ENCODE measurements at regions not wholly inside any gene's neighbourhood (a gene's known extent, or its start where the extent isn't known, plus 50 kb on each side); places are given as distances from the start of the nearest gene placed in this dataset.

GRCh38 chr11:127898422-127899365, 688.7 kb downstream of the ETS1 start:
- POLR2A ChIA-PET, result no interaction called here
- Histone ChIP-seq H3K9me3 (no peaks in the 10 kb centered on the region), H3K27ac (no peak overlapping the region), H3K4me3 (no peak overlapping the region), H3K4me2 (no peak overlapping the region), H3K4me1 (no peaks in the 10 kb centered on the region)
- DNase-seq (ENCODE audit: low read depth in 1 of 2, low spot score in 1 of 2), result no peak
- ATAC-seq, result no peak
- WGBS (ENCODE audit: missing lambda C conversion rate), result 36% methylated on average over 11 of the region's 28 CpGs
- CTCF ChIA-PET, result no interaction called here
- no peak for TF ChIP-seq NFE2L2 (conservative IDR thresholded peaks at IDR 0.05; ENCODE audit: low read length)
- TF ChIP-seq BHLHE40 (IDR thresholded peaks at IDR 0.05; ENCODE audit: low read depth, low read length), result no peak
- TF ChIP-seq RARB (CRISPR knock-in tag; IDR thresholded peaks at IDR 0.05), result no peak
- no peak for TF ChIP-seq FOSB (CRISPR knock-in tag; IDR thresholded peaks at IDR 0.05)
- TF ChIP-seq JUN (IDR thresholded peaks at IDR 0.05), result no peak
- FAIRE-seq, result no peak

DNA sequence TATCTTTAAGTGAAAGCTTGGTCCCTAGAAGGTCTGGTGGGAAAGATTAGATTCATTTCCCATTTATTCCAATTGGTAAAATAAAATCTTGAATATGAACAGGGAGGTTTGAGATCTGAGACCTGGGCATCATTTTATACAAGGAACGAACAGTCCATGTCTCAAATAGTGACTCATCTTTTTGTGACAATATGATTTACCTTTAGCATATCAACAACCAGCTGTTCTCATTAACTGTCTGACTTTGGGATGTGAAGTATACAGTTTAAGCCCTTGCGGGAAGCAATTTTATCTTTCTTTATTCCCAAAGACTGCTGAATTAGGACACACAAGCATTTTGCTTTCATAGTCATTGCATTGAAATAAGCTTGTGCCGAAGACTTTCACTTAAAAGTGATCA, 691.6 kb downstream of the ETS1 start:
- TF ChIP-seq RAD21 (conservative IDR thresholded peaks at IDR 0.05 in 1 of 2, IDR thresholded peaks at IDR 0.05 in 1 of 2), result no peak
- TF ChIP-seq HOXA7 (CRISPR knock-in tag; IDR thresholded peaks at IDR 0.05), result no peak
- TF ChIP-seq CTCF (IDR thresholded peaks at IDR 0.05), result no peak
- TF ChIP-seq NFE2L2 (conservative IDR thresholded peaks at IDR 0.05; ENCODE audit: low read length), result no peak
- TF ChIP-seq EHF (CRISPR knock-in tag; IDR thresholded peaks at IDR 0.05), result no peak
- TF ChIP-seq ZC3H11A (IDR thresholded peaks at IDR 0.05), result no peak
- H3K4me3 ChIP-seq, result no peak overlapping the region
- no peaks in the 10 kb centered on the region for H3K9me3 ChIP-seq
- no peak for DNase-seq (ENCODE audit: low read depth in 1 of 2, low spot score in 1 of 2)
- ChIA-PET POLR2A (no interaction called here), CTCF (no interaction called here)
- WGBS (ENCODE audit: missing lambda C conversion rate), result 14% methylated on average over 3 of the region's 3 CpGs
- no peak overlapping the region for H3K4me2 ChIP-seq
- no peak overlapping the region for H3K27ac ChIP-seq
- no peak for ATAC-seq
- FAIRE-seq, result no peak
- H3K4me1 ChIP-seq, result no peaks in the 10 kb centered on the region

DNA sequence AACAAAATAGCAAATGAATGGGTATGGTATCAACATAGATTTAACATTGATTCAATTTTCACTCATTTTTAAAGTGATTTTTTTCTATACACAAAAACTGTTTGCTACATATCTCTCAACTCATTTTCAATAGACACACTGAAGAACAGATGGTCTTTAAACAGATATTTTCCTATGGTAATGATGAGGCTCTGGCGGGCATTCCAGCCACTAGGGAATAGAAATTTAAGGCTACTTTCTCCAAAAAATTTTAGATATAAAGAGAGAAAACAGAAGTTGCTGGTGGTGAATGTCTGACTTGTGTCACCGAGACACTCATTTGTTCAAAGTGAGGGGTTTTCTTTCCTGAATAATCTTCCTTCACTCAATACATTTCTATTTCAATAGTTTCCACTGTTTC, 693.0 kb downstream of the ETS1 start:
- no peak overlapping the region for H3K27ac ChIP-seq
- 12% methylated on average over 2 of the region's 2 CpGs for WGBS (ENCODE audit: missing lambda C conversion rate)
- ChIA-PET POLR2A (no interaction called here), CTCF (no interaction called here)
- H3K4me2 ChIP-seq, result no peak overlapping the region
- DNase-seq (ENCODE audit: low read depth in 1 of 2, low spot score in 1 of 2) (no peak), FAIRE-seq (no peak), ATAC-seq (no peak)
- no peaks in the 10 kb centered on the region for H3K4me1 ChIP-seq
- no peak for TF ChIP-seq FOXS1 (CRISPR knock-in tag; IDR thresholded peaks at IDR 0.05)
- TF ChIP-seq RCOR1 (IDR thresholded peaks at IDR 0.05; ENCODE audit: low read depth, low read length), result no peak
- TF ChIP-seq, protein P1, sequence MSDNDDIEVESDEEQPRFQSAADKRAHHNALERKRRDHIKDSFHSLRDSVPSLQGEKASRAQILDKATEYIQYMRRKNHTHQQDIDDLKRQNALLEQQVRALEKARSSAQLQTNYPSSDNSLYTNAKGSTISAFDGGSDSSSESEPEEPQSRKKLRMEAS (IDR thresholded peaks at IDR 0.05), result no peak
- TF ChIP-seq ZC3H11A (IDR thresholded peaks at IDR 0.05), result no peak
- TF ChIP-seq HOXA7 (CRISPR knock-in tag; IDR thresholded peaks at IDR 0.05), result no peak
- no peak for TF ChIP-seq CBX8 (IDR thresholded peaks at IDR 0.05)
- TF ChIP-seq SMC3 (IDR thresholded peaks at IDR 0.05), result no peak
- no peak for TF ChIP-seq JUN (IDR thresholded peaks at IDR 0.05)
- TF ChIP-seq NR3C1 (IDR thresholded peaks at IDR 0.05), result no peak
- TF ChIP-seq CHD4 (IDR thresholded peaks at IDR 0.05; ENCODE audit: borderline replicate concordance), result no peak
- no peak for TF ChIP-seq MYC (IDR thresholded peaks at IDR 0.05; ENCODE audit: borderline replicate concordance, low read length)
- H3K9me3 ChIP-seq, result no peaks in the 10 kb centered on the region
- H3K4me3 ChIP-seq, result no peak overlapping the region

- no peak overlapping the region for H3K27ac ChIP-seq
- FAIRE-seq, result no peak
- no peaks in the 10 kb centered on the region for H3K4me1 ChIP-seq
- POLR2A ChIA-PET, result no interaction called here
- DNase-seq (ENCODE audit: low read depth in 1 of 2, low spot score in 1 of 2), result no peak
- no peak overlapping the region for H3K4me3 ChIP-seq
- H3K4me2 ChIP-seq, result no peak overlapping the region
- no peaks in the 10 kb centered on the region for H3K9me3 ChIP-seq
- CTCF ChIA-PET, result interaction anchor here (0.6 kb wide), 1 partner anchor 26 kb away, joined by 3 read pairs; no protein-coding TSS in a partner anchor
- no peak for ATAC-seq
- TF ChIP-seq SMC3 (IDR thresholded peaks at IDR 0.05) (no peak), EP300 (IDR thresholded peaks at IDR 0.05) (no peak), REST (IDR thresholded peaks at IDR 0.05) (no peak), GATA3 (IDR thresholded peaks at IDR 0.05; ENCODE audit: borderline replicate concordance) (no peak), RFX5 (IDR thresholded peaks at IDR 0.05) (no peak), NR3C1 (IDR thresholded peaks at IDR 0.05) (no peak), HOXB13 (CRISPR knock-in tag; IDR thresholded peaks at IDR 0.05; ENCODE audit: low read depth) (no peak), CEBPB (IDR thresholded peaks at IDR 0.05) (no peak), CHD2 (IDR thresholded peaks at IDR 0.05; ENCODE audit: low read length, partially characterized antibody) (no peak), HOXA7 (CRISPR knock-in tag; IDR thresholded peaks at IDR 0.05) (no peak)
- TF ChIP-seq, protein P1 (IDR thresholded peaks at IDR 0.05), result no peak
Observed at GRCh38 chr11:127890030-127890615, 697.2 kb downstream of the ETS1 start.
